ENCODE measurements at regions not wholly inside any gene's neighbourhood (a gene's known extent, or its start where the extent isn't known, plus 50 kb on each side); places are given as distances from the start of the nearest gene placed in this dataset.
"Not testable (repeated sequence)": the region's sequence is repeated elsewhere in the genome, so short reads cannot be mapped to it uniquely, and the experiment has no call there.

DNA sequence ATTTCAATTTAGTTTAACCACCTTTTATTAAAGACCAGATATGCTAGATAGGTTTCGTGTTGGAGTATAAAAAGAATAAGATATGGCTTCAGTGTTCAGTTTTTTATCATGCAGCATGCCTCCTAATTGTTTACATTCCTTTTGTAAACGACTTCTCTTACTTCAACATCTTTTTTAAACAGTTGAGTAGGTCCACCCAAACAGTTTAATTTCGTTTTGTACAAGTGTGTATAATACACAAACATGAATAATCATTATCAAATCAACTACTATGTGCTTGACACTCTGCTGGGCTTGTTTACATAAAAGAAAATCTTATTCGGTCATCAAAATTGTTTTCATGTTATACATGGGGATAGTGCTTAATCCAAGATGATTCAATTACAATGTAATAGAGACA, 906.3 kb upstream of the ADGRL4 start:
- Mint-ChIP-seq H3K36me3 (ENCODE audit: low read depth) (no peaks in the 10 kb centered on the region), H3K4me1 (no peaks in the 10 kb centered on the region), H3K4me3 (no peak overlapping the region), H3K27ac (no peak overlapping the region), H3K9me3 (peaks cover 10% of the 10 kb centered on the region), H3K27me3 (no peaks in the 10 kb centered on the region)
- POLR2A ChIA-PET: no interaction called here
- DNase-seq: no peak
- CTCF ChIA-PET: no interaction called here

DNA sequence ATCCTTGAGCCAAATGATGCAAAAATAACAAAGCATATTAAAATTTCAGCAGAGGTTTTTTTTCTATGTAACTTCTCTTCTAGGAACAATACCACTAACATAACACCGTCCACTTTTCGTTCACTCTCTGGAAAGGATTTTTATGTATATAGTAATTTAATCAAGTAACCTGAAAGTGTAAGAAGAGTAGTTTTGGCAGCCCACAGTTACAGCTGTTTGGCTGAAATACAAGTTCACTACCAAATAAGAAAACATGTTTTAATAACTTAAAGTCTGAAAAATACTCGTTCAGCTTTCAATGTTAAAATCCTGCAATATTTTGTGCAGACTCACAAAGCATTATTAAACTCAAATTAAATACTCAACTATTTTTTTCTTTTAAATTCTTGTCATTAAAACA, 896.8 kb upstream of the ADGRL4 start:
- POLR2A ChIA-PET: no interaction called here
- no peaks in the 10 kb centered on the region for H3K36me3 Mint-ChIP-seq (ENCODE audit: low read depth)
- no peaks in the 10 kb centered on the region for H3K27me3 Mint-ChIP-seq
- no peak for DNase-seq
- peaks cover 3% of the 10 kb centered on the region for H3K9me3 Mint-ChIP-seq
- H3K4me1 Mint-ChIP-seq: no peaks in the 10 kb centered on the region
- H3K27ac Mint-ChIP-seq: no peak overlapping the region
- H3K4me3 Mint-ChIP-seq: no peak overlapping the region
- CTCF ChIA-PET: no interaction called here

DNA sequence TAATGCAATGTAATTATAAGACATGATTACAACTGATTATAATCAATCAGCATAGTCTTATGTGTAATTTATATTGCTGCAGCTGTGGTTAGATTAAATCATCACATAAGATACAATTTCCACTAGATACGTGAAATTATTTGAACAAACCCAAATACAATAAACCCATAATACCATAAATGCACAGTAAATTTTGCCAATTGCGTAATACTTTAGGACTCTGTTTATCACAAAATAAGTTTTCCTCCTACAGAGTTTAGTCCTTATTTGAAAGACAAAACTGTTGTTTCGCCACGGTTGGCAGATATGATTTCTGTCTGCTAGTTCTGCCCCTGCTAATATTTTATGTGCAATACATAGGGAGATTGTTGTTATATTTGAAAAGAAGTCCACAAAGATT, 895.9 kb upstream of the ADGRL4 start:
- CTCF ChIA-PET: no interaction called here
- POLR2A ChIA-PET: no interaction called here
- DNase-seq: no peak
- Mint-ChIP-seq H3K9me3 (peaks cover 3% of the 10 kb centered on the region), H3K27ac (no peak overlapping the region), H3K27me3 (no peaks in the 10 kb centered on the region), H3K4me3 (no peak overlapping the region), H3K36me3 (ENCODE audit: low read depth) (no peaks in the 10 kb centered on the region), H3K4me1 (no peaks in the 10 kb centered on the region)

DNA sequence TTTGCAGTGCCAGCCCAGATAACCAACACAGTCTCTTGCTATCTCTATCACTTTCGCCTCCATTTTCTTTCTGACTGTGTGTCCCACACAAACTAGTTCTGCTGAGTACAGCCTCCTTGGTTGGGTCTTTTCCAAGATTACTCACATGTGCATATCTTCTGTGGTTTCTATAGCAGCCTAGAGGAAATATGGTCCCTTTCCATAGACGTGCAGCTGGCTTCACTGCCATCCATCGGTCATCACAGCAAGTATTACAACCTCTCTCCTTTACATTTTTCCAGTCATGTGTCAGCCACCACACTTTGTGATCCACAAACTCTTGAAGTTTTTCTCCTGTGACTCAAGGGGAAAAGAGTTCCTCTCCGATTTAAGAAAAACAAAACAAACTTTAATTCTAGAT, 893.4 kb upstream of the ADGRL4 start:
- H3K27me3 Mint-ChIP-seq: no peaks in the 10 kb centered on the region

DNA sequence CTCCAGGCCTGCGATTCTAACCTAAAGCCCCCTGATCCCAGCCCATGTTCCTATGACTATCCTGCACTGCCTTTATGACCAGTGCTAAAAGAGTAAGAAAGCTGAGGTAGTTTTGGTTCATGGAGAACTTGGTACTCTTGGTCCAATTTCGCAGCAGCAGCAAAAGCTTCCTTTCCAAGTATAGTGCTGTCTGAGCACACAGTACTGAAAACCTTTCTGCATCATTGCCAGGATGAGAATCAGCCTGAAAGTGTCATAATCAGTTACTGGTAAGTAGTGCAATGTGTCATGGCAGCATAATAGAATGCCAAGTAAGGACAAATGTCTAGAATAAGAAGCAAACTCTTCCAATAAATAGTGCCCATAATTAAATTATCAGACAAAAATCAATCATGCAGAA, 889.6 kb upstream of the ADGRL4 start:
- Mint-ChIP-seq H3K27me3 (no peaks in the 10 kb centered on the region), H3K4me3 (no peak overlapping the region), H3K36me3 (ENCODE audit: low read depth) (no peaks in the 10 kb centered on the region), H3K9me3 (peaks cover 11% of the 10 kb centered on the region), H3K27ac (no peak overlapping the region), H3K4me1 (no peaks in the 10 kb centered on the region)
- no peak for DNase-seq
- ChIA-PET POLR2A (no interaction called here), CTCF (no interaction called here)

More for the DNA sequence above, 893.4 kb upstream of the ADGRL4 start:
- no peaks in the 10 kb centered on the region for H3K9me3 Mint-ChIP-seq
- no peak overlapping the region for H3K4me3 Mint-ChIP-seq
- no peaks in the 10 kb centered on the region for H3K4me1 Mint-ChIP-seq
- ChIA-PET POLR2A (no interaction called here), CTCF (no interaction called here)
- no peaks in the 10 kb centered on the region for H3K36me3 Mint-ChIP-seq (ENCODE audit: low read depth)
- DNase-seq: no peak
- H3K27ac Mint-ChIP-seq: no peak overlapping the region

DNA sequence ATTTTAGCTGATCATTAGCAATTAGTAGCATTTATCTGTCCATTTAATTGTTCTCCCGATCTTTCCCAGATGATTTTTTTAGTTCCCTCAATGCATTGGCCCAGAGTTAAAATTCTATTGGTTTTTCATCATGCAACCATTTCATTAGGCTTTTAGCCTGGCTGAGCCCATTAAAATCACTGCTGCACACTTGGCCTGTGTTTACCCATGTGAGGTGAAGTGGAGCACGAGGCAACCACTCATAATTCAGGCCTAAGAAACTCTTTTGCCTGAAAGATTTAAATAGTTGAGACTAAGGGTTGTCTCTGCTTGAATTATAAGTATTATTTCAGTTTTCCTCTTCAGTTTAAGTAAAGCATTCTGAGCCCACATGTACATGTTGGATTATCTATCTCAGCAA, 889.0 kb upstream of the ADGRL4 start:
- no peaks in the 10 kb centered on the region for H3K27me3 Mint-ChIP-seq
- no peaks in the 10 kb centered on the region for H3K36me3 Mint-ChIP-seq (ENCODE audit: low read depth)
- no peak for DNase-seq
- ChIA-PET CTCF (no interaction called here), POLR2A (no interaction called here)
- peaks cover 11% of the 10 kb centered on the region for H3K9me3 Mint-ChIP-seq
- no peaks in the 10 kb centered on the region for H3K4me1 Mint-ChIP-seq
- no peak overlapping the region for H3K27ac Mint-ChIP-seq
- no peak overlapping the region for H3K4me3 Mint-ChIP-seq

DNA sequence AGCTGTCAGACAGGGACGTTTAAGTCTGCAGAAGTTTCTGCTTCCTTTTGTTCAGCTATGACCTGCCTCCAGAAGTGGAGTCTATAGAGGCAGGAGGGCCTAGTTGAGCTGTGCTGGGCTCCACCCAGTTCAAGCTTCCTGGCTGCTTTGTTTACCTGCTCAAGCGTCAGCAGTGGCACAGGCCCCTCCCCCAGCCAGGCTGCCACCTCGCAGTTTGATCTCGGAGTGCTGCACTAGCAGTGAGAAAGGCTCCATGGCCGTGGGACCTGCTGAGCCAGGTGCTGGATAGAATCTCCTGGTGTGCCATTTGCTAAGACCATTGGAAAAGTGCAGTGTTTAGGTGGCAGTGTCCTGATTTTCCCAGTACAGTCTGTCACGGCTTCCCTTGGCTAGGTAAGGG, 887.6 kb upstream of the ADGRL4 start:
- H3K27me3 Mint-ChIP-seq; H3K27ac Mint-ChIP-seq; H3K36me3 Mint-ChIP-seq (ENCODE audit: low read depth); DNase-seq; H3K4me3 Mint-ChIP-seq; POLR2A ChIA-PET; H3K4me1 Mint-ChIP-seq; CTCF ChIA-PET: not testable (repeated sequence)
- peaks cover 13% of the 10 kb centered on the region for H3K9me3 Mint-ChIP-seq

DNA sequence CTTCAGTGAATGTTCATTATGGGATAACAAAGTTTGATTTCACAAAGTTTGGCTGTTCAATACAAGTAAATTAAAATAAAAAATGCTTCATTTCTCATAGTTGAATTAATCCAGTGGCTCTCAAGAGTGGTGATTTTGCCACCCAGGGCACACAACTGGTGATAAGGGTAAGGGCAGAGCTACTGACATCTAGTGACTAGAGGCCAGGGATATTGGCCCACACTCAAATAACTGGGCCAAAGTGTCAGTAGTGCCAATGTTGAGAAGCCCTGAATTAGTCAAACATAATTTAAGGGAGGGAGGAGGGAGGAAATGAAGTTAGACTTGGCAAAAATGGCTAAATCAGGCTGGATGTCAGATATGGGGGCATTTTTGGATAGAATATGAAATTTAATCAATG, 880.5 kb upstream of the ADGRL4 start:
- Mint-ChIP-seq H3K9me3 (peaks cover 17% of the 10 kb centered on the region), H3K36me3 (ENCODE audit: low read depth) (no peaks in the 10 kb centered on the region), H3K4me3 (no peak overlapping the region), H3K27me3 (no peaks in the 10 kb centered on the region), H3K4me1 (no peaks in the 10 kb centered on the region), H3K27ac (no peak overlapping the region)
- DNase-seq: no peak
- POLR2A ChIA-PET: no interaction called here
- CTCF ChIA-PET: no interaction called here

DNA sequence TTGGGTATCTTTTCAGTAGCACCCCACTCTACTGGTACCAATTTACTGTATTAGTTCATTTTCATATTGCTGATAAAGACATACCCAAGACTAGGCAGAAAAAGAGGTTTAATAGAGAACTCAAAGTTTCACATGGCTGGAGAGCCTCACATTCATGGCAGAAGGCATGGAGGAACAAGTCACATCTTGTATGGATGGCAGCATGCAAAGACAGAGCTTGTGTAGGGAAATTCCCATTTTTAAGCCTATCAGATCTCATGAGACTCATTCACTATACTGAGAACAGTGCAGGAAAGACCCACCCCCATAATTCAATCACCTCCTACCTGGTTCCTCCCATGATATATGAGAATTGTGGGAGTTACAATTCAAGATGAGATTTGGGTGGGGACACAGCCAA, 878.6 kb upstream of the ADGRL4 start:
- no peaks in the 10 kb centered on the region for H3K4me1 Mint-ChIP-seq
- no peaks in the 10 kb centered on the region for H3K27me3 Mint-ChIP-seq
- no peak overlapping the region for H3K4me3 Mint-ChIP-seq
- CTCF ChIA-PET: no interaction called here
- no peak overlapping the region for H3K27ac Mint-ChIP-seq
- no peak for DNase-seq
- H3K9me3 Mint-ChIP-seq: peaks cover 14% of the 10 kb centered on the region
- H3K36me3 Mint-ChIP-seq (ENCODE audit: low read depth): no peaks in the 10 kb centered on the region
- POLR2A ChIA-PET: no interaction called here

DNA sequence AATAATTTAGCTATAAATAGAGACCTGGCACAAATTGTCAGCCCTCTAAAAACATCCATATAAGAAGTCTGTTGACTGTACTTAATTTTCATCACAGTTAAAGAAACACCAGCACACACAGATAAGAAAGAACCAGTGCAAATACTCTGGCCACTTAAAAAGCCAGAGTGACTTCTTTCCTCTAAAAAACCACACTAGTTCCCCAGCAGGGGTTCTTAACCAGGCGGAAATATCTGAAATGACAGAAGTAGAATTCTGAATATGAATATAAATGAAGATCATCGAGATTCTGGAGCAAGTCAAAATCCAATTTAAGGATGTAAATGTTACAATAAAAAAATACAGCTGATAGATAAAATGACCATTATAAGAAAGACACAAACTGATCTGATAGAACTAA, 870.6 kb upstream of the ADGRL4 start:
- POLR2A ChIA-PET: no interaction called here
- Mint-ChIP-seq H3K9me3 (peaks cover 9% of the 10 kb centered on the region), H3K36me3 (ENCODE audit: low read depth) (no peaks in the 10 kb centered on the region), H3K27ac (no peak overlapping the region), H3K4me1 (no peaks in the 10 kb centered on the region), H3K4me3 (no peak overlapping the region), H3K27me3 (no peaks in the 10 kb centered on the region)
- CTCF ChIA-PET: no interaction called here
- DNase-seq: no peak

DNA sequence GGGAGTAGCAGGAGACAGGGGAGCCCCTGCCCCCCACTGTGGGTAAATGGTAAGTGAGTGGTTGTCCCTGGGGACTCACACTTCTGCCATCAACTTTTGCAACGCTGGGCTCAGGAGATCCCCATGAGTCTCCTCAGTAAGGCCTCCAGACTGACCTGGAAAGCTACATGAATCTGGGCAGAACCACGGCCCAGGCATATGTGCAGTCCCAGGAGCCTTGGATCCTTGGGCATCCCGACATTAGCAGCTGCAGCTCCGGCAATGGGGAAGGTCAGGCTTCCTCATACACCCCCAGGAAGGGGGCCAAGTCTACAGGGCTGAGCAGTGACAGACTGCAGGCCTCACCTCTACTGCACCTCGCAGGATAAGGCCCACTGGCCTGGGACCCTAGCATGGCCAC, 868.7 kb upstream of the ADGRL4 start:
- no peaks in the 10 kb centered on the region for H3K4me1 Mint-ChIP-seq
- H3K4me3 Mint-ChIP-seq: no peak overlapping the region
- DNase-seq: no peak
- no peak overlapping the region for H3K27ac Mint-ChIP-seq
- CTCF ChIA-PET: no interaction called here
- peaks cover 9% of the 10 kb centered on the region for H3K9me3 Mint-ChIP-seq
- H3K36me3 Mint-ChIP-seq (ENCODE audit: low read depth): no peaks in the 10 kb centered on the region
- no peaks in the 10 kb centered on the region for H3K27me3 Mint-ChIP-seq
- POLR2A ChIA-PET: no interaction called here

DNA sequence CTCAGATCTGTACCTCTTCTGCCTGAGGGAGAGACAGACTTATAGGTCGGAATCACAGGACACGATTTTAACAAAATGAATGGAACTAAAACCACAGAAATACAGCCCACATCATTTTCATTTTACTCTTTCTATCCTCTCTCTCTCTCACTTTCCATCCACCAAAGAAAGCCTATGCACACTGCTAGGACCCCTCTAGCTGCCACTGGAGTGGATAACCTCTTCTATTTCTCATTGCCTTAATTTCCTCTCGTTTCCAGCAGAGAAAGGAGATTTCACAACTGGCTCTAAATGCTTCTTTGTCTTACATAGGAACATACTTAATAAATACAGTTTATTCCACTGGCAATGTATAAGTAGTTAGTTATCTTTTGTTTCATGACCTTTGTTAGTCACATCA, 867.8 kb upstream of the ADGRL4 start:
- H3K9me3 Mint-ChIP-seq: peaks cover 13% of the 10 kb centered on the region
- H3K27me3 Mint-ChIP-seq: no peaks in the 10 kb centered on the region
- POLR2A ChIA-PET: no interaction called here
- H3K36me3 Mint-ChIP-seq (ENCODE audit: low read depth): no peaks in the 10 kb centered on the region
- H3K4me1 Mint-ChIP-seq: no peaks in the 10 kb centered on the region
- CTCF ChIA-PET: no interaction called here
- H3K27ac Mint-ChIP-seq: no peak overlapping the region
- no peak overlapping the region for H3K4me3 Mint-ChIP-seq
- no peak for DNase-seq

DNA sequence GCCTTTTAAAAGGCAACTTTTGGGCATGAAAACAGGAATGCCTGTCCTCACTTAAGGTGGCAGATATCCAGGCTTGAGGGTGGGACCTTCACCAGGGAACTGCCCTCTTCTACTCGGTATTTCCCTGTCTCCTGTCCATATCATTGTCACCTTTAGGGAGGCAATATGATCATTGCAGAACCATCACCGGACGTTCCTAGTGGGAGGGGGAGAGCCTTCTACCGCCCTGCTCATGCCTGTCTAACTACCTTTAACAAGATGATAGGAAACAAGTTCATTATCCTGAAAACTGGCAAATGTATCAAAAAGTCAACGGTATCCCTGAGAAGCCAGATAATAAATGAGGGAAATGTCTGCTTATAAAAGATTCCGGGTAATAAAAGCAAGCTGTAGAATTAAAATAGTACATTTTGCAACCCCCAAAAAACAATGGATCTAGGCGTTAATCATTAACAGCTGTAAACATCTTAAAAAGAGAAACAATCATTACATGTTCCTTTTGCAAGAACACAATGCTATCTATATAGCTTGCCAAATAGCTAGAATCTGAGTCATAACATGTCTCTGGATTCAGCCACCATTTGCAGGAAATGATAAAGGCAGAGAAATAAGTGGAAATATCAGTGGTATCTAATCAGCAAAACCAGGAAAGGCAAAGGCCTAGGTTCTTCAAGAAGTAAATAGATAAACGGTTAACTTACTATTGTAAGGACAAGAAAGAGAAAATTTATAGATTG, 852.9 kb upstream of the ADGRL4 start:
- POLR2A ChIA-PET: no interaction called here
- H3K4me3 Mint-ChIP-seq: no peak overlapping the region

DNA sequence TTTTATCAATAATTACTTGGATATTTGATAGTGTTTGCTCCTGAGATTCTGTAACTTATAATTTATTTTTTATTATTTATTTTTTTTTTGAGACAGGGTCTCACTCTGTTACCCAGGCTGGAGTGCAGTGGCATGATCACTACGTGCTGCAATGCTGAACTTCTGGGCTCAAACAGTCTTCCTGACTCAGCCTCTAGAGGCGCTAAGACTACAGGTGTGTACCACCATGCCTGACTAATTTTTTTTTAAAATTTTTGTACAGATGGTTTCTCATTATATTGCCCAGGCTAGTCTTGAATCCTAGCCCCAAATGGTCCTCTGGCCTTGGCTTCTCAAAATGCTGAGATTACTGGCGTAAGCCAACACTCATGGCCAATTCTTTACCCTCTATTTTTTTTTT, 845.5 kb upstream of the ADGRL4 start:
- POLR2A ChIA-PET: no interaction called here
- H3K4me3 Mint-ChIP-seq: no peak overlapping the region
- no peaks in the 10 kb centered on the region for H3K36me3 Mint-ChIP-seq (ENCODE audit: low read depth)
- no peak for DNase-seq
- no peak overlapping the region for H3K27ac Mint-ChIP-seq
- no peaks in the 10 kb centered on the region for H3K27me3 Mint-ChIP-seq
- CTCF ChIA-PET: no interaction called here
- no peaks in the 10 kb centered on the region for H3K9me3 Mint-ChIP-seq
- no peaks in the 10 kb centered on the region for H3K4me1 Mint-ChIP-seq

More for the DNA sequence above, 852.9 kb upstream of the ADGRL4 start:
- CTCF ChIA-PET: no interaction called here
- Mint-ChIP-seq H3K9me3 (peaks cover 6% of the 10 kb centered on the region), H3K27me3 (no peaks in the 10 kb centered on the region), H3K4me1 (no peaks in the 10 kb centered on the region), H3K27ac (no peak overlapping the region), H3K36me3 (ENCODE audit: low read depth) (no peaks in the 10 kb centered on the region)
- no peak for DNase-seq

DNA sequence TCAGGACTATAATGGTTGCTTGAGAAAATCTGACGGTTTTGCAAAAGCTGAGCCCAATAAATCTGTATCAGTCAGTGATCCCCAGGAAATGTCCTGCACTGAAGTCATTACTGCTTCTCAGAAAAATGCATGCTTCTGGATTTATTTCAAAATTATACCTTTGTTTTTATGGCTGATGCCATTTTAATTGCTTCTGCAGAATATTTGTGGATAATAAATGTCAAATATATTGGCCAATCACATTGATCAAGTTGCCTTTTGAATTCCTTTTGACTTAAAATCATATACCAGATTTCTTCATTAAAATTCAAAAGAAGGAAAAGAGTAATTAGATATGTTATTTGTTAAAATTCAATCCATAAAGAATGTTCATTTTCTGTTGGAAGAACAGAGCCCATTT, 842.9 kb upstream of the ADGRL4 start:
- no peaks in the 10 kb centered on the region for H3K27me3 Mint-ChIP-seq
- no peak overlapping the region for H3K27ac Mint-ChIP-seq
- H3K4me1 Mint-ChIP-seq: no peaks in the 10 kb centered on the region
- no peak for DNase-seq
- ChIA-PET POLR2A (no interaction called here), CTCF (no interaction called here)
- no peaks in the 10 kb centered on the region for H3K36me3 Mint-ChIP-seq (ENCODE audit: low read depth)
- no peak overlapping the region for H3K4me3 Mint-ChIP-seq
- no peaks in the 10 kb centered on the region for H3K9me3 Mint-ChIP-seq
